ENCODE measurements at regions not wholly inside any gene's neighbourhood (a gene's known extent, or its start where the extent isn't known, plus 50 kb on each side); places are given as distances from the start of the nearest gene placed in this dataset.

- POLR2A ChIA-PET, result no interaction called here
- WGBS (ENCODE audit: missing lambda C conversion rate), result 0% methylated on average over 1 of the region's 7 CpGs
Measured at GRCh38 chr6:62345446-62345845, 59.4 kb upstream of the KHDRBS2 start.

GRCh38 chr6:62344850-62345249 lies 58.8 kb upstream of the KHDRBS2 start:
- CTCF ChIA-PET, result no interaction called here
- 0% methylated on average over 2 of the region's 3 CpGs for WGBS (ENCODE audit: missing lambda C conversion rate)

More at GRCh38 chr6:62345446-62345845, 59.4 kb upstream of the KHDRBS2 start:
- no peaks in the 10 kb centered on the region for H3K4me1 ChIP-seq
- DNase-seq (ENCODE audit: low read depth in 1 of 2, low spot score in 1 of 2) (no peak), ATAC-seq (no peak), FAIRE-seq (no peak)
- no peak overlapping the region for H3K27ac ChIP-seq
- no peaks in the 10 kb centered on the region for H3K9me3 ChIP-seq
- CTCF ChIA-PET, result no interaction called here
- no peak for TF ChIP-seq ZNF302 (CRISPR knock-in tag; IDR thresholded peaks at IDR 0.05)
- TF ChIP-seq ELK1 (IDR thresholded peaks at IDR 0.05; ENCODE audit: low read depth, low read length), result no peak
- TF ChIP-seq EHF (CRISPR knock-in tag; IDR thresholded peaks at IDR 0.05), result no peak
- no peak for TF ChIP-seq JUNB (IDR thresholded peaks at IDR 0.05)
- no peak for TF ChIP-seq POLR2A (IDR thresholded peaks at IDR 0.05; ENCODE audit: low read length)
- no peak for TF ChIP-seq FOSL2 (IDR thresholded peaks at IDR 0.05)
- TF ChIP-seq FOSL2 (CRISPR knock-in tag; IDR thresholded peaks at IDR 0.05), result no peak
- TF ChIP-seq HEYL (CRISPR knock-in tag; IDR thresholded peaks at IDR 0.05), result no peak
- TF ChIP-seq RFX5 (IDR thresholded peaks at IDR 0.05), result no peak
- TF ChIP-seq EP300 (IDR thresholded peaks at IDR 0.05), result no peak
- TF ChIP-seq BCL3 (IDR thresholded peaks at IDR 0.05), result no peak
- TF ChIP-seq ESRRA (IDR thresholded peaks at IDR 0.05; ENCODE audit: borderline replicate concordance, low read length), result no peak
- no peak for TF ChIP-seq ATOH8 (CRISPR knock-in tag; IDR thresholded peaks at IDR 0.05; ENCODE audit: low read depth)
- no peak for TF ChIP-seq ZC3H11A (IDR thresholded peaks at IDR 0.05)
- TF ChIP-seq RCOR1 (IDR thresholded peaks at IDR 0.05; ENCODE audit: low read depth, low read length), result no peak
- no peak for TF ChIP-seq HES2 (IDR thresholded peaks at IDR 0.05)
- no peak for TF ChIP-seq POLR2AphosphoS2 (conservative IDR thresholded peaks at IDR 0.05; ENCODE audit: low read length)
- TF ChIP-seq TFCP2L1 (CRISPR knock-in tag; IDR thresholded peaks at IDR 0.05), result no peak
- TF ChIP-seq MYC (IDR thresholded peaks at IDR 0.05; ENCODE audit: borderline replicate concordance, low read length), result no peak
- H3K4me2 ChIP-seq, result no peak overlapping the region
- H3K4me3 ChIP-seq, result no peak overlapping the region

More at GRCh38 chr6:62344850-62345249, 58.8 kb upstream of the KHDRBS2 start:
- Histone ChIP-seq H3K4me3 (no peak overlapping the region), H3K4me2 (no peak overlapping the region), H3K27ac (no peak overlapping the region), H3K4me1 (no peaks in the 10 kb centered on the region), H3K9me3 (no peaks in the 10 kb centered on the region)
- FAIRE-seq (no peak), ATAC-seq (no peak), DNase-seq (ENCODE audit: low read depth in 1 of 2, low spot score in 1 of 2) (no peak)
- TF ChIP-seq RNF2 (IDR thresholded peaks at IDR 0.05; ENCODE audit: borderline replicate concordance, low read depth) (no peak), RFX5 (IDR thresholded peaks at IDR 0.05) (no peak), ZSCAN20 (CRISPR knock-in tag; IDR thresholded peaks at IDR 0.05) (no peak), CHD2 (IDR thresholded peaks at IDR 0.05; ENCODE audit: low read length, partially characterized antibody) (no peak), RCOR1 (IDR thresholded peaks at IDR 0.05; ENCODE audit: low read depth, low read length) (no peak), HMGXB4 (CRISPR knock-in tag; IDR thresholded peaks at IDR 0.05; ENCODE audit: borderline replicate concordance) (no peak), ZFP36 (IDR thresholded peaks at IDR 0.05; ENCODE audit: borderline replicate concordance, partially characterized antibody) (no peak), MAX (IDR thresholded peaks at IDR 0.05) (no peak), NR3C1 (IDR thresholded peaks at IDR 0.05) (no peak)
- POLR2A ChIA-PET, result no interaction called here
